ENCODE measurements at regions not wholly inside any gene's neighbourhood (a gene's known extent, or its start where the extent isn't known, plus 50 kb on each side); places are given as distances from the start of the nearest gene placed in this dataset.

DNA sequence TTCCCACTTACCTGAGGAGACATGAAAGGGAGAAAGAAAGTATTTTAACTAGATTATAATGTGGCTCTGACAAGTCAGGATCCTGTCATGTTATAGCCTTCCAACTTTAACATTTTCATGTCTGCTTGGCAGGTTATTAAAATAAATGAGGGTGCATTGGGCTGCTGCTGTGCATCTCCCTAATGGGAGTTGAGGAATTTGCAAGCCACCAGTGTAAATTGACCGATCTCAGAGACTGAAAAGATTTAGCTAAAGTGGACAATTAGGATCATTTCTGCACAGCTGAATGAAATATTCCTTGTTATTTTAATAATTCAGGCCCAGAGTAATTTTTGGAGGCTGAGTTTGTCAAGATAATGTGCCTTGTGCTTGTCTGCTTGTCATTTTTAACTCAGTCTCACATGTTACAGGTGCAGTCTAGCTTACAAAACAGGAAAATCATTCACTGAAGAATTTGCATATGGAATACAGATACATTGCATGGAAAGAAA, 366.3 kb upstream of the ADAMTS16 start:
- Mint-ChIP-seq H3K9me3 (peaks cover 1% of the 10 kb centered on the region), H3K36me3 (ENCODE audit: low read depth) (no peaks in the 10 kb centered on the region), H3K27me3 (no peaks in the 10 kb centered on the region), H3K4me1 (no peaks in the 10 kb centered on the region), H3K4me3 (no peak overlapping the region), H3K27ac (no peak overlapping the region)
- intact Hi-C loops (cut with micrococcal nuclease), result no loop called here
- TF ChIP-seq, protein P1, sequence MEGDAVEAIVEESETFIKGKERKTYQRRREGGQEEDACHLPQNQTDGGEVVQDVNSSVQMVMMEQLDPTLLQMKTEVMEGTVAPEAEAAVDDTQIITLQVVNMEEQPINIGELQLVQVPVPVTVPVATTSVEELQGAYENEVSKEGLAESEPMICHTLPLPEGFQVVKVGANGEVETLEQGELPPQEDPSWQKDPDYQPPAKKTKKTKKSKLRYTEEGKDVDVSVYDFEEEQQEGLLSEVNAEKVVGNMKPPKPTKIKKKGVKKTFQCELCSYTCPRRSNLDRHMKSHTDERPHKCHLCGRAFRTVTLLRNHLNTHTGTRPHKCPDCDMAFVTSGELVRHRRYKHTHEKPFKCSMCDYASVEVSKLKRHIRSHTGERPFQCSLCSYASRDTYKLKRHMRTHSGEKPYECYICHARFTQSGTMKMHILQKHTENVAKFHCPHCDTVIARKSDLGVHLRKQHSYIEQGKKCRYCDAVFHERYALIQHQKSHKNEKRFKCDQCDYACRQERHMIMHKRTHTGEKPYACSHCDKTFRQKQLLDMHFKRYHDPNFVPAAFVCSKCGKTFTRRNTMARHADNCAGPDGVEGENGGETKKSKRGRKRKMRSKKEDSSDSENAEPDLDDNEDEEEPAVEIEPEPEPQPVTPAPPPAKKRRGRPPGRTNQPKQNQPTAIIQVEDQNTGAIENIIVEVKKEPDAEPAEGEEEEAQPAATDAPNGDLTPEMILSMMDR (IDR thresholded peaks at IDR 0.05), result no peak
- ChIA-PET CTCF (no interaction called here), POLR2A (no interaction called here)
- ATAC-seq (ENCODE audit: low read depth) (no peak), DNase-seq (no peak)

DNA sequence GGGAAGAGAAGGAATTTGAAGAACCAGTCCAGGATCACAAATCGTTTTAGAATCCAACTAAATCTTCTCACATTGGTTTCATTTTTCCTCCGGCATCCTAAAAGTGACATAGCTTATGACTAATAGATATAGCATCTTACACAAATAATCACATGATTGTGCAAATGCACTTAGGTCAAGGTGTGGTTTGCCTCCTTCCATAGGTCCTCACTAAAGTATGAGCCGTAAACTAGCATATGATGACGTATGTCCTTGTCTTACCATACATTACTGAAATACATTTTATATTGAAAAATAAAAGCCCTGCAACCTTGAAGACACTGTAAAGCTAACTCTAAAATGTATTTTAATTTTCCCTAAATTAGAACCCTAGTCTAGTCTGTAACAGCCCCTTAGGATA, 362.7 kb upstream of the ADAMTS16 start:
- H3K9me3 Mint-ChIP-seq, result peaks cover 1% of the 10 kb centered on the region
- H3K36me3 Mint-ChIP-seq (ENCODE audit: low read depth), result no peaks in the 10 kb centered on the region
- CTCF ChIA-PET, result no interaction called here
- H3K4me3 Mint-ChIP-seq, result no peak overlapping the region
- TF ChIP-seq, protein P1 (IDR thresholded peaks at IDR 0.05), result no peak
- ATAC-seq (ENCODE audit: low read depth), result no peak
- H3K27ac Mint-ChIP-seq, result no peak overlapping the region
- intact Hi-C loops (cut with micrococcal nuclease), result no loop called here
- no peaks in the 10 kb centered on the region for H3K4me1 Mint-ChIP-seq
- DNase-seq, result no peak
- H3K27me3 Mint-ChIP-seq, result no peaks in the 10 kb centered on the region
- POLR2A ChIA-PET, result no interaction called here

DNA sequence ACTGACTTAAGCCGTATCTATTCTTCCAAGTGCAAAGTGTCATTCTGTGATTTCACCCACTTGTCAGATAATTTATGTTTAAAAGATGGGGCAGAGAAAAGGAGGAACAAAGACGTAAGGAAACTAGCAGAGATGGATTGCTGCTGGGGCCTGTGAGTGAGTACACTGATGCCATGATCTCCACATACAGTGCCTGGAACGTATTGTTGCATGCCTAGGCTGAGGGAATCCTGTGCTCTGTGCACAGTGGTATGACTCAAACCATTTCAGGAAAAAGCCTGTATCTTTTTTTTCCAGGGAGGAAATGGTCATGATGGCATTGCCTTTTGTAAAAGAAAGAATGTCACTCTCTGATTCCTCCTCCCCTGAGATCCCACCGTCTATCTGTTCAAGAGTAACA, 359.5 kb upstream of the ADAMTS16 start:
- POLR2A ChIA-PET, result no interaction called here
- peaks cover 5% of the 10 kb centered on the region for H3K9me3 Mint-ChIP-seq
- TF ChIP-seq, protein P1 (IDR thresholded peaks at IDR 0.05), result no peak
- ATAC-seq (ENCODE audit: low read depth), result no peak
- H3K4me1 Mint-ChIP-seq, result no peaks in the 10 kb centered on the region
- CTCF ChIA-PET, result no interaction called here
- H3K27me3 Mint-ChIP-seq, result no peaks in the 10 kb centered on the region
- no peak overlapping the region for H3K27ac Mint-ChIP-seq
- H3K4me3 Mint-ChIP-seq, result no peak overlapping the region
- intact Hi-C loops (cut with micrococcal nuclease), result no loop called here
- DNase-seq, result no peak
- no peaks in the 10 kb centered on the region for H3K36me3 Mint-ChIP-seq (ENCODE audit: low read depth)

DNA sequence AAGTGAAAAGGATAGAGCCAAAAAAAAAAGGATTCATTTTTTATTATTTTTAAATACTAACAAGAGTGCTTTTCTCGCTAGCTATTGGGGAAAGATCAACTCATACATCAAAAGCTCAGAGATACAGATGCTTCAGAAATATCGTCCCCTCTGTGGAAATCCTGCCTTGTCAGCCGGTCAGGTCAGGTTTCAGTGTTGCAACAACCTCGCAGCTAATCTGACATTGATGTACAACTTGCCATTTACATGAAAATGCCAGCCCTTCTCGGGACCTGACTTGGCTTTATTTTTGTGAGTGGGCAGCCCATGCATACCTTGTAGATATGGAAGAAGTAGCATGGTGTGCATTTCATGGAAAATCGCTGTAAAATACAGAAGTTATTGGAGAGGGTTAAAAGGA, 358.8 kb upstream of the ADAMTS16 start:
- H3K9me3 Mint-ChIP-seq, result peaks cover 8% of the 10 kb centered on the region

DNA sequence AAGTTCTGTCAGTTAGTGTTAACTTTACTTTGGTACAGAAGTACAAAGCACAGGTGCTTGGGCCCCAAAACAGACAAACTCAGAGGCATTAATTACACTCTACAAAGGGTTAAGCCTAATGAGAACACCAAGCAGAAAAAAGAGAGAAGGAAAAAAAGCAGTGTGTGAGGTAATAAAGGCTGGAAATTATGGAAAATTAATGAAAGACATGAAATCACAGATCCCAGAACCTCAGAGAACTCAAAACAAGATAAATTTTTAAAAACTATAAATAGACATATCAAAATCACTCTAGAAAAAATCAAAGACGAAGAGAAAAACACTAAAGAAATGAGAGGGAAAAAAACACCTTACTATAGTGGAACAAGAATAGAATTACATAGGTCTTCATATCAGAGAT, 354.2 kb upstream of the ADAMTS16 start:
- no peak overlapping the region for H3K4me3 Mint-ChIP-seq

More for the DNA sequence above, 358.8 kb upstream of the ADAMTS16 start:
- Mint-ChIP-seq H3K4me3 (no peak overlapping the region), H3K36me3 (ENCODE audit: low read depth) (no peaks in the 10 kb centered on the region), H3K4me1 (no peaks in the 10 kb centered on the region), H3K27ac (no peak overlapping the region), H3K27me3 (no peaks in the 10 kb centered on the region)
- POLR2A ChIA-PET, result no interaction called here
- ATAC-seq (ENCODE audit: low read depth) (no peak), DNase-seq (no peak)
- intact Hi-C loops (cut with micrococcal nuclease), result no loop called here
- TF ChIP-seq, protein P1 (IDR thresholded peaks at IDR 0.05), result no peak
- CTCF ChIA-PET, result no interaction called here

More for the DNA sequence above, 354.2 kb upstream of the ADAMTS16 start:
- Mint-ChIP-seq H3K36me3 (ENCODE audit: low read depth) (no peaks in the 10 kb centered on the region), H3K4me1 (no peaks in the 10 kb centered on the region), H3K9me3 (peaks cover 12% of the 10 kb centered on the region), H3K27ac (no peak overlapping the region), H3K27me3 (no peaks in the 10 kb centered on the region)
- DNase-seq, result no peak
- ChIA-PET POLR2A (no interaction called here), CTCF (no interaction called here)
- no peak for ATAC-seq (ENCODE audit: low read depth)
- intact Hi-C loops (cut with micrococcal nuclease), result no loop called here
- TF ChIP-seq, protein P1 (IDR thresholded peaks at IDR 0.05), result no peak

All from activated B cell treated with CpG ODN at 0.5 μM for 24 hours (primary cell).